AG04450 (cell line): ENCODE measurements at regions not wholly inside any gene's neighbourhood (a gene's known extent, or its start where the extent isn't known, plus 50 kb on each side); places are given as distances from the start of the nearest gene placed in this dataset.

Source experiments
- CTCF ChIA-PET: fragments of 300-600, 350-600 bp; formaldehyde crosslinking; extraction: SDS; loops from one replicate; lab custom pipeline; 2022; ENCODE audit warnings: antibody characterized with exemption, inconsistent platforms; lab: Charles Lee
- POLR2A ChIA-PET: fragments of 350-600 bp; formaldehyde crosslinking; extraction: SDS; loops from one replicate; lab custom pipeline; 2021; ENCODE audit warnings: antibody characterized with exemption, inconsistent platforms; lab: Yijun Ruan, JAX
- DNase-seq: peaks from one replicate; pipeline ENCODE4 v3.0.0-alpha.2; 2011; ENCODE audit warnings: low read depth, low spot score
- H3K27ac ChIP-seq: one replicate; pipeline ENCODE4 v1.5.1; 2012; ENCODE audit warnings: low read depth, low read length, control low read depth
- H3K27me3 ChIP-seq: one replicate; pipeline ENCODE4 v1.6.0; 2012; ENCODE audit warnings: low read length; ENCODE audit not compliant: control insufficient read depth, insufficient read depth
- H3K4me3 ChIP-seq: 2 replicates; pipeline ENCODE4 v1.5.1; 2011; ENCODE audit warnings: mild to moderate bottlenecking, low read depth, low read length, control low read depth
- H3K9me3 ChIP-seq: 2 replicates; pipeline ENCODE4 v1.5.1; 2012; ENCODE audit warnings: low read length; ENCODE audit not compliant: control insufficient read depth, insufficient read depth
- CTCF ChIP-seq: IDR thresholded peaks from 2 replicates; pipeline ENCODE4 v1.5.1; 2011; ENCODE audit warnings: low read depth, low read length, control low read depth, inconsistent platforms

DNA sequence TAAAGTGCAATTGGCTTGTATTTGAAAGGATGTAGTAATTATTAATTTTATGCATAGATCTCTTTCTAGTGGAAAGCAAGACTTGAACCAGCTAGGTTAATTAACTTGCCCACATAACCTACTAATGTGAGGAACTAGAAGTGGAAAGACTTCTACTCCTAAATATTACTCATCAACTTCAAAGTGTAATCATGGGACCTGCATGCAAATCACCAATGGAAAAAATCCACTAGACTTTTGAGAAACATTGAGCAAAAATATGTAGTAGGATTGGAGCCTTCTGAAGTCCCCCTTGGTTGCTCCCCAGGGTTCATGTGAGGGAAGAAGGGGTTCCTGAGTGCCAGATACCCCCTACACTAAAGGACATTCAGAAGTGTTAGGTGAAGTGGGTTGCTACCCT is 240.2 kb downstream of the PTEN start:
- no peak for TF ChIP-seq CTCF
- ChIA-PET POLR2A (no interaction called here), CTCF (no interaction called here)
- Histone ChIP-seq H3K4me3 (no peak overlapping the region), H3K27ac (no peak overlapping the region), H3K9me3 (no peaks in the 10 kb centered on the region), H3K27me3 (no peaks in the 10 kb centered on the region)
- DNase-seq: no peak

DNA sequence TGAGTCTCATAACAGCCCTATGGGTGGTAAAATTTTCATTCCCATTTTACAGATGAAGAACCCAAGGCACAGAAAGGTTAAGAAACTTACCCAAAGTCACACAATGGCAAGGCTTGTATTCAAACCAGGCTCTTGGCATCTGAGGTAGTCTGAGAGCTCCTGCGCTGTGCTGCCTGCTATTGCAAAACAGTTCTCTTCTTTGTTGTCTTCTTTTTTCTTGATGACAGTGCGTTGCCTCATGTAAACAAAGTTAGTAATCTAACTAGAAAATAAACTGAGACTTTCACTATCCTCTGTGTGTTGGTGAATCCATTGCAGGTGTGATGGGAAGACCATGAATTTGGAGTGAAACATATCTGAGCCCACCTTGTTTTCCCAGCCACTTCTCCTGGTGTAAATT is 240.8 kb downstream of the PTEN start:
- CTCF ChIA-PET: no interaction called here
- Histone ChIP-seq H3K4me3 (no peak overlapping the region), H3K9me3 (no peaks in the 10 kb centered on the region), H3K27ac (no peak overlapping the region), H3K27me3 (no peaks in the 10 kb centered on the region)
- POLR2A ChIA-PET: no interaction called here
- no peak for TF ChIP-seq CTCF
- DNase-seq: no peak

- no peak for TF ChIP-seq CTCF
- Histone ChIP-seq H3K4me3 (no peak overlapping the region), H3K9me3 (no peaks in the 10 kb centered on the region), H3K27me3 (no peaks in the 10 kb centered on the region), H3K27ac (no peak overlapping the region)
- no peak for DNase-seq
- ChIA-PET CTCF (no interaction called here), POLR2A (no interaction called here)
Measured at GRCh38 chr10:88106366-88106765, 242.9 kb downstream of the PTEN start.

GRCh38 chr10:88107296-88108097 is 244.1 kb downstream of the PTEN start:
- no peak for DNase-seq
- TF ChIP-seq CTCF: no peak
- CTCF ChIA-PET: no interaction called here

GRCh38 chr10:88108115-88108610 is 244.7 kb downstream of the PTEN start:
- Histone ChIP-seq H3K27ac (no peak overlapping the region), H3K27me3 (no peaks in the 10 kb centered on the region), H3K9me3 (no peaks in the 10 kb centered on the region), H3K4me3 (no peak overlapping the region)
- ChIA-PET CTCF (no interaction called here), POLR2A (interaction anchor here (0.7 kb wide), 1 partner anchor 85 kb away, joined by 3 read pairs; no protein-coding TSS in a partner anchor)
- TF ChIP-seq CTCF: no peak
- no peak for DNase-seq

More at GRCh38 chr10:88107296-88108097, 244.1 kb downstream of the PTEN start:
- POLR2A ChIA-PET: interaction anchor here (0.7 kb wide), 1 partner anchor 85 kb away, joined by 3 read pairs; no protein-coding TSS in a partner anchor
- no peak overlapping the region for H3K4me3 ChIP-seq
- H3K9me3 ChIP-seq: no peaks in the 10 kb centered on the region
- no peaks in the 10 kb centered on the region for H3K27me3 ChIP-seq
- H3K27ac ChIP-seq: no peak overlapping the region
